MM.1S (cell line): ENCODE measurements at regions not wholly inside any gene's neighbourhood (a gene's known extent, or its start where the extent isn't known, plus 50 kb on each side); places are given as distances from the start of the nearest gene placed in this dataset.

ENCODE experiments used
- DNase-seq: peaks from one replicate; pipeline ENCODE4 v3.0.0-alpha.2; 2015
- H2AFZ ChIP-seq: fragments of 300-600 bp; sonication (generic); 2 replicates; pipeline ENCODE4 v1.6.0; 2016; ENCODE audit warnings: antibody characterized with exemption, low read length
- H3F3A ChIP-seq: fragments of 300-600 bp; sonication (generic); 2 replicates; pipeline ENCODE4 v1.6.1; 2016; ENCODE audit warnings: mild to moderate bottlenecking, antibody characterized with exemption, low read length, moderate library complexity, mixed read lengths; ENCODE audit not compliant: insufficient read depth
- H3K27ac ChIP-seq: fragments of 300-600 bp; sonication (generic); 2 replicates; pipeline ENCODE4 v1.5.1; 2016; ENCODE audit warnings: mild to moderate bottlenecking, low read length
- H3K27me3 ChIP-seq: fragments of 300-600 bp; sonication (generic); replicated peaks from 2 replicates; pipeline ENCODE4 v1.6.0; 2016; ENCODE audit warnings: low read length; ENCODE audit not compliant: insufficient read depth
- H3K36me3 ChIP-seq: fragments of 300-600 bp; sonication (generic); replicated peaks from 2 replicates; pipeline ENCODE4 v1.6.1; 2016; ENCODE audit warnings: mild to moderate bottlenecking, low read length, mixed read lengths; ENCODE audit not compliant: insufficient read depth
- H3K4me1 ChIP-seq: fragments of 300-600 bp; sonication (generic); 2 replicates; pipeline ENCODE4 v1.6.1; 2016; ENCODE audit warnings: low read length, mixed read lengths
- H3K4me2 ChIP-seq: fragments of 300-600 bp; sonication (generic); 2 replicates; pipeline ENCODE4 v1.6.0; 2016; ENCODE audit warnings: low read depth, low read length
- H3K4me3 ChIP-seq: fragments of 300-600 bp; sonication (generic); 2 replicates; pipeline ENCODE4 v1.5.1; 2016; ENCODE audit warnings: low read length, mixed read lengths
- H3K79me2 ChIP-seq: fragments of 300-600 bp; sonication (generic); 2 replicates; pipeline ENCODE4 v1.6.1; 2016; ENCODE audit warnings: mixed run types, low read length, mixed read lengths
- H3K9ac ChIP-seq: fragments of 300-600 bp; sonication (generic); 2 replicates; pipeline ENCODE4 v1.6.1; 2016; ENCODE audit warnings: low read length, mixed read lengths
- H3K9me2 ChIP-seq: fragments of 300-600 bp; sonication (generic); replicated peaks from 2 replicates; pipeline ENCODE4 v1.6.1; 2016; ENCODE audit warnings: mild to moderate bottlenecking, low read length, mixed read lengths; ENCODE audit not compliant: insufficient read depth
- H3K9me3 ChIP-seq: fragments of 300-600 bp; sonication (generic); replicated peaks from 2 replicates; pipeline ENCODE4 v1.6.1; 2016; ENCODE audit warnings: mild to moderate bottlenecking, low read length, mixed read lengths; ENCODE audit not compliant: insufficient read depth
- H4K20me1 ChIP-seq: fragments of 300-600 bp; sonication (generic); 2 replicates; pipeline ENCODE4 v1.6.1; 2016; ENCODE audit warnings: mild to moderate bottlenecking, low read length, moderate library complexity, mixed read lengths; ENCODE audit not compliant: insufficient read depth
- CTCF ChIP-seq: fragments of 300-600 bp; sonication (generic); IDR thresholded peaks from 2 replicates; pipeline ENCODE4 v1.5.1; 2016; ENCODE audit warnings: antibody characterized with exemption, low read length, mixed read lengths
- EZH2 ChIP-seq: fragments of 300-600 bp; sonication (generic); optimal IDR thresholded peaks from 2 replicates; pipeline ENCODE3; 2017; ENCODE audit warnings: low read depth, mild to moderate bottlenecking, antibody characterized with exemption, low read length, mixed read lengths
- EZH2phosphoT487 ChIP-seq: fragments of 300-600 bp; sonication (generic); IDR thresholded peaks from 2 replicates; pipeline ENCODE4 v1.6.1; 2018; ENCODE audit warnings: antibody characterized with exemption, low read length

- DNase-seq = no peak
- Histone ChIP-seq H4K20me1 (no peaks in the 10 kb centered on the region), H3K4me1 (peaks cover 44% of the 10 kb centered on the region), H3K4me2 (peak overlapping the region; percentile 65), H3K4me3 (no peak overlapping the region), H3K79me2 (no peaks in the 10 kb centered on the region), H3K36me3 (no peaks in the 10 kb centered on the region), H3K9me3 (no peaks in the 10 kb centered on the region), H3K27me3 (no peaks in the 10 kb centered on the region), H2AFZ (no peak overlapping the region), H3K9me2 (no peaks in the 10 kb centered on the region), H3F3A (peaks cover 15% of the 10 kb centered on the region), H3K27ac (peak overlapping the region; percentile 73; the same call in 1 of the 2 replicates), H3K9ac (no peak overlapping the region)
- no peak for TF ChIP-seq EZH2
- no peak for TF ChIP-seq CTCF
- TF ChIP-seq EZH2phosphoT487 = no peak
Observed at GRCh38 chr13:99129951-99130350, 70.7 kb upstream of the UBAC2 start.

GRCh38 chr13:99131410-99131809 is 69.2 kb upstream of the UBAC2 start:
- H3K9ac ChIP-seq = no peak overlapping the region
- no peaks in the 10 kb centered on the region for H3K36me3 ChIP-seq
- TF ChIP-seq EZH2phosphoT487 = no peak
- no peak for TF ChIP-seq CTCF
- no peak for TF ChIP-seq EZH2
- H3K4me3 ChIP-seq = no peak overlapping the region
- no peaks in the 10 kb centered on the region for H3K79me2 ChIP-seq
- no peaks in the 10 kb centered on the region for H3K9me2 ChIP-seq
- no peaks in the 10 kb centered on the region for H4K20me1 ChIP-seq
- DNase-seq = no peak
- peaks cover 15% of the 10 kb centered on the region for H3F3A ChIP-seq
- no peak overlapping the region for H2AFZ ChIP-seq
- no peaks in the 10 kb centered on the region for H3K9me3 ChIP-seq
- H3K4me2 ChIP-seq = no peak overlapping the region
- H3K4me1 ChIP-seq = peaks cover 43% of the 10 kb centered on the region
- no peak overlapping the region for H3K27ac ChIP-seq
- H3K27me3 ChIP-seq = no peaks in the 10 kb centered on the region

GRCh38 chr13:99132295-99132835 is 68.3 kb upstream of the UBAC2 start:
- H3F3A ChIP-seq = peaks cover 7% of the 10 kb centered on the region
- no peak for DNase-seq
- H3K9me2 ChIP-seq = no peaks in the 10 kb centered on the region
- H3K36me3 ChIP-seq = no peaks in the 10 kb centered on the region
- TF ChIP-seq EZH2 (no peak), EZH2phosphoT487 (no peak), CTCF (no peak)
- H4K20me1 ChIP-seq = no peaks in the 10 kb centered on the region
- H3K9me3 ChIP-seq = no peaks in the 10 kb centered on the region
- no peaks in the 10 kb centered on the region for H3K79me2 ChIP-seq
- no peak overlapping the region for H3K4me2 ChIP-seq
- no peak overlapping the region for H3K27ac ChIP-seq
- H3K4me3 ChIP-seq = no peak overlapping the region
- peaks cover 35% of the 10 kb centered on the region for H3K4me1 ChIP-seq
- no peak overlapping the region for H2AFZ ChIP-seq
- no peaks in the 10 kb centered on the region for H3K27me3 ChIP-seq
- H3K9ac ChIP-seq = no peak overlapping the region
